ENCODE measurements at regions not wholly inside any gene's neighbourhood (a gene's known extent, or its start where the extent isn't known, plus 50 kb on each side); places are given as distances from the start of the nearest gene placed in this dataset.

DNA sequence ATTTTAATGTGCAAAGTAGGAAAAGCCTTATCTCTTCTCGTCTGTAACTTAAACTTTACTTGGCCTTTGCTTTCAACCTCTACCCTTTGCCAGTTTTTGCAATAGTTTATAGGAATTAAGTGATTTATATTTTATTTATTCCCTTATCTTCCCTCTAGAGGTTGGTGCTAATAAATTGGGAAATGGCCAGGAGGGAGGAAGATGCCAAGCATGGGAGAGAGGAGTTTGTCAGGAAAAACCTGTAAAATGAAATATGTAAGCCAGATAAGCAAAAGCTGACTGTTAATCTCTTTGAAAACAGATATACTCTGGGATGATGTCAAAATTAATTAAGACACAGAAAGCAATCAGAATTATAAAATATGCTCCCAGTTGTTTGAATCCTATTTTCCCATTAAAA lies 484.5 kb downstream of the NR2F1-AS1 start:
- DNase-seq, result no peak

DNA sequence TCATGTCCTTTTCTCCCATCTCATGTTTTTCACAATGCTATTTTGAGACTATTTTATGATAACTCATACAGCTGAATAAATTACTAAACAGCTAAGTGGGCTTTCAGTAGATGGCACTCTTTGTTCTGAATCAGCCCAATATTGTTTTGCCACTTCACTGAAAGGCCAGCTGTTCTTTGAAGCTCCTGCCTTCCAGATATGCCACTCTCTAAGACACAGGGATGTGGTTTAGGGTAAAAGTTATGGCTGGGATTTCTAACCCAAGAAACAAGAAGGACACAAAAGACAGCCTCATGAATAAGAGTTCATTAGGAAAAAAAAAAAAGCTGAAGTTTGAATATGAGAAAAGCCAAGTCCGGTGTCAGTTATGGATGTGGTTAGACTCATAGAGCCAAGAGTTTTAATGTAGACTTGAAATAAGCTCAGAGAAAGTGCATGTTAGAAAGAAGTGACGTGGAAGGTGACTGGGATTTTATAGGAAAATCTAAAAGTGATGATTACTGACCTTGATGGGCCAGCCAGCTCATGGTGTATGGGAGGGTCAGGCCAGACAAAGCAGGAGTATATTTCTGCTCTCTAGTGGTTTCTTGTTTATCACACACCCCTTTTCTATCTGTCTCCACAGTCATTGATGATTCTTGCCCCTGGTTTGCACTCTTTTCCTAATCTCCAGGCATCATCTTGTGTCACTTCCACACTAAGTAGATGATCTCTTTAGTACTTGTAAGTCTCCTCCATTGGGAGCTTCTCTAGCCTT lies 488.5 kb downstream of the NR2F1-AS1 start:
- DNase-seq, result no peak

DNA sequence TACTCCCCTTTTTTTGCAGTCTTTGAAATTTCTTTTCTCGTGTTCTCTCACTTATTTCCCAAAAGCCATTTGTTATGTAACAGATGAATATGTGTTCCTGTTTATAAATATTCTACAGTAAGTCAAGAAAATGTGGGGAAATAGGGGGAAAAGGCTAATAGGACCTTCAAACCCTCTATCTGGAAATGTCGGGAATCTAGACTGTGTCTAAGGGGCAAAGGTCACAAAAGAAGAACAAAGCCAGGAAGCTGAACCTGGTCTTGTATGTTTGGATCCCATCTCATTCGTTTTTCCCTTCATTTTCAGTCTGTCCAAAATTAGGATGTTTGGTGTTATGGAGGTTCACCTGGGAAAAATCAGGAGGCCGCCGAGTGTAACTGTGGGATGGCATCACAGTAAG lies 490.3 kb downstream of the NR2F1-AS1 start:
- no peak for DNase-seq

DNA sequence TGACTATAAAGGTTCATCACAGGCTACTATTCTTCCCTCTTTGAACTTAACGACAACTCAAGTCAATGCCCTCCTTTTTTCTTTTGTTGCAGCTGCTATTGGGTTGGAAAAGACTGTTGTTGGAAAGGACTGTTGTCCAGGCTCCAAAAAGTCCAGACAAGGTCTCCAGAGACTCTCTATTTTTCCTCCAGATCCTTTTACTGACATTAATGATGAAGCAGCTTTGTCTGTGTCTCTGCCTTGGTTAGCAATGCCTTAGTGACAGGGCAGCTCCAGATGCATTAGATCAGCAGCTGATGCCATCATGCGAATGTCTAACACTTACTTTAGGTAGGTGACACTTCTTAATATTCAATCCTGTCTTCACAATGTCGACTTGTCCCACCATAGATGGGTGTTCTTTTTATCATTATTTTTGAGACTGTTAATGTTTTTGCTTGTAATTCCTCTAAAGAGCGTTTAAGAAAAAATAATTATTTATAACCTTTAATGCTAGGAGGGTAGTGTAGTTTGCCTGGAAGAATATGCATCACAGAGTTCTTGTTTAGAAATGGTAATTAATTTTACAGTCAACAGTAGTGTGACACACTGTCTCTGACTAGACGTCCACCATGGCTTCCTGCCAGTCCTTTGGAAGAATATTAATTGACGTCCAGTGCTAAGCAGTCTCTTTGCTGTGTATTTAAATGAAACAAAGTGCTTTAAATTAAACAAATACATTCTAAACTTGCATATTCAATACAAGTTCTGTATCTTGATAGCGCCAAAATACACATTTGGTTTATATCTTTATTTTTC lies 492.2 kb downstream of the NR2F1-AS1 start:
- DNase-seq, result no peak

DNA sequence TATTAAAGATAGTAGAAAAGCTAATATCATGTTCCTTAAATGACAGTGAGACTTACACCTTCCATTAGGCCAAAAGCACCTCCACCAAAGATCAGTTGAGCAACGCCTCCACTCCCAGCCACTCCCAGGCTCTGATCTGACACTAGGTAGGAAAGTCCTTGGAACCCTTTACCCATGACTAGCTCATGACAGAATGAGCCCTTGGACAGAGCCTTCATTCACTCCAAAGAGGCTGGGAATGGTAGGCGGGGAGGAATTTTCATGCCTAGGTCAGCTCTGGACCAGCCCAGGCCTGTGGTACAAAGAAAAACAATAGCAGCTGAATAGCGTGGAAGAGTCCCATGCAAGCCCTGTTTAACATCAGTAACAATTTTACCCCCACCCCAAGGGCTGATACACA lies 493.7 kb downstream of the NR2F1-AS1 start:
- DNase-seq, result no peak

DNA sequence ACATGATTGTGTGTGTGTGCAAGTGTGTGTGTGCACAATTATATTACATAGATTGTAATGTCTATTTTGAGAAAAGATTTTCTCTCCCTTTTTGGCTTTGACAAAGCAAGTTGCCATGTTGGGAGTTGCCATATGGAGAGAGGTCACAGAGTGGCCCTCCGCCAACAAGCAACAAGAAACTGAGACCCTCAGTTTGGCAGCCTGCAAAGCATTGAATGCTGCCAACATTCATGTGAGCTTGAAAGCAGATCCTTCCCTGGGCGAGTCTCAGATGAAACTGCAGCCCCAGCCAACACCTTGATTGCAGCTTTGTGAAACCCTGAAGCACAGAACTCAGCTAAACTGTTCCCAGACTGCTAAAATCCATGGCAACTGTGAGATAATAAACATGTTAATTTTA lies 498.0 kb downstream of the NR2F1-AS1 start:
- DNase-seq, result no peak

DNA sequence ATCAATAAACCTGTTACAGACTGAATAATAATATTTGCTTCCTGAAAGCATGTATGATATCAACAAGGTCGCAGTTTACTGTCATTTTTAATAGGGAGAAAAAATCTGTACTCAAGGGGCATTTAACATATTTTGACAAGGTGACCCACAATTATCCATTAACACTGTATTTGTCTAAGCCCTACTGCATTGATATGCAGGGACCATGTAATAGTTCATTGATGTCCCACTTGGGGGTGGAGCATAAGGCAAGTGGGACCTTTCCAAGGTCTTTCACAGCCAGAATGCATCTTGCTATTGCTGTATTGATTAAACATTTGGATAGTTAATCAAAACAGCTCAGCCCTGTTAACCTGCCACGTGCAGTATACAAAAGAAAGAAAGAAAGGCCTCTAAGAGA lies 502.0 kb downstream of the NR2F1-AS1 start:
- no peak for DNase-seq

DNA sequence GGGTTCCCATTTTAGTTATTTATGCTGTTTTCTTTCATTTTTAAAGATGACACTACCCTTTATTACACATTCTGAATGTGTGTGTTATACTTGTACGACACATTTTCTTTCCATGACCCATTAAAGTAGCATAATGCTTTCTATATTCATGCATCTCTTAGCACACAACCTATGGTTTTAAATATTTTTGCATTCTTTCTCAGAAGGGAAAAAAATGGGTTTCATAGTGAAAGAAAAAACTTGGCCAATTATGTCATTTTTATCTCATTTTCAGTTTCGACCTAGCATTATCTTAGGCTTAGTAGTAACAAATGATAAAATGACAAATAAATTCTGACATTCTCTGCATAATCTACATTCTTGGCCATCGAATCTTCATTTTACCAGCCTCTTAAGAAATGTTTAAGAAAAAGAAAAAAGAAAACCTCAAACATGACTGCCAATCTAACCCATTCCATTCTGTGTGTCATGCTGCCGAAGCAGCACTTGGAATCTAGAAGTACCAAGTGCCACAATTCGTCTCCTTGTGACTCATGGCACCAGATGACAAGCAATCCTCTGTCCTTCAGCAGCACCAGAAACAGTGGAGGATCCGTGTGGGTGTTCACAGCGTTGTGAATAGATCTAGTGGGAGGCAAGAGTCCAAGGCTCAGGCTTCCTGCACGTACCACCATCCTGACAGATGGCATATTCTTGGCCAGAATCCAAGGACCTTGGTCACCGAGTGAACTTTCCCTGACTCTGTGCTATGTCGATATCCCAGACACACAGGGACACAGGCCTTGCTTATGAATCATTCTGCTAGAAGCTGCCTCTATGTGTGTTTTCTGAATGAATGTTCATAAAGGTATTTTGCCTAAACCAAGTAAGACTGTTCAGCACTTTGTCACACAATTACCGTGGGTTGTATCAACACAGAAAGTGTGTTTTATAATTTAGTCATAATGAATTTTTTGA lies 502.7 kb downstream of the NR2F1-AS1 start:
- DNase-seq, result no peak

DNA sequence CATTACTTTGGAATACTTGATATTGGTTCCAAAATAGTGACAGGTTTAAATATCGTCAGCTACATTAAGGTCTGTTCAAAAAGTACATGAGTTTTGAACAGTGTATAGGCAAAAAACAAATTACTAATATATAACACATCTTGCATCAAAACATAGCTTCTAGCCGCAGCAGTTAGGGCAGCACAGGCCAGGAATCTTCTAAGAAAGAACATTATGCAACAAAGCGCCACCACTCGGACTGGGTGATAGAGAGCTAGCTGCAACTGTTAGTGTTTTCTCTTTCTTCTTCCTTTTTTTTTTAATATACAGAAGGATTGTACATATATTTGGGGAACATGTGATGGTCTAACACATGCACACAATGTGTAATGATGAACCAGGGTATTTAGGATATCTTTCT lies 504.5 kb downstream of the NR2F1-AS1 start:
- DNase-seq, result no peak

DNA sequence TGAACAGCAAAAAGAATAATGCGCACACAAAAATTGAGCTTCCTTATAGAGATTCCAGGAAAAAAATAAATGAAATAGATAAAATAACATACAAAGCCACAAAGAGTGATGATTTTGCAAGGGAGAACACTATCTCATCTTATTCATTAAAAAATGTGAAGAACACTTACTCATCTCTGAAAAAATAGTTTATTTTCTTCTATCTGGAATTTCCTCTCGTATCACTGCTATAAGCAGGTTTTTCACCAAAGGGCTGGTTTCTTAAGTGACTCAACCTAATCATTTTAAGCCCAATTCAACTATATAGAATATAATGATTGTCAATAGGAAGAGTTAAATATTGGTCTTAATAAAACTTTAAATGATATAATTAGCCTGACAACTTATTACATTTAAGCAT lies 504.9 kb downstream of the NR2F1-AS1 start:
- no peak for DNase-seq

DNA sequence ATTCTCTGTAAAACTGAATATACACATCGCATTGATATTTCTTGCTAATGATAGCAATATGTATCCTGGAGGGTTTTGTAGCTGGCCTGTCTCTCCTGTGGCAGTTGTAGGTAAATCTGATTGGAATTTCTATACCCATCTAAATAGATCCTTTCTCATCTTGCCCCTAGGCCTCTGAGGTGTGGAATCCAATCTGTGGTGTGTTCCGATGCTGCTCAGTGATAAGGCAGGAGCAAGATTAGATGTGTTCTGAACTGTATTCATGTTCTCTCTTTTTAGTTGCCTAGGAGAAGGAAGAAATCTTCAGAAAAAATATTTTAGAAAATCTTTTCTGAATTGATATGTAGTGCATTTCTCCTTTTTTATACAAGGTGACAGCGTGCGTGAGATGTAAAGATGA lies 507.5 kb downstream of the NR2F1-AS1 start:
- DNase-seq, result no peak

DNA sequence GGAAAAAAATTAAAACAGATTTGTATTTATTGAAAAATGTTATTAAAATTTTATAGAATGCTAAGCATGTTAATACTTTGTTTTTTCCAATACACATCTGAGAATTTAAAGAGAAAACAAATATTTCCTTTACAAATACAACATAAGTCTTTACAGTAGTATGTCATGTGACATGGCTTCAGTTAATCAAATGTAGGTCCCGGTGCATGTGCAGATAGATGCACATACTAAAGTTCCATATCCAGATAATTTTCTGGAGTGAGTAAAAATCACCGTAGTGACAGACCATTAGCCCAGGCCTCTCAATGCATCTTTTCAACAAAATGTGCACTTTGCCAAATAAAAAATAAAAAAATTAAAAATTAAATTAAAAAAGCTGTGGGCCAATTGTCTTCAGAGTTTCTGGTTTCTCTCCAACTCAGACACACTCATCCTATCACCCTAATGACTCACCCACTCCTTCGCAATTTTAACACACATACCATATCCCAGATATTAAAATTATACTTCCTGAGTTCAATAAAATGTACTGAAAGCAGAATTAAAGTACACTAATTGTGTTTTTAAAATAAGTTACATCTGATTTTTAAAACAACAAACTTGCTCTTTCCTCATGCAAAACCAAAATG lies 508.1 kb downstream of the NR2F1-AS1 start:
- DNase-seq, result no peak

DNA sequence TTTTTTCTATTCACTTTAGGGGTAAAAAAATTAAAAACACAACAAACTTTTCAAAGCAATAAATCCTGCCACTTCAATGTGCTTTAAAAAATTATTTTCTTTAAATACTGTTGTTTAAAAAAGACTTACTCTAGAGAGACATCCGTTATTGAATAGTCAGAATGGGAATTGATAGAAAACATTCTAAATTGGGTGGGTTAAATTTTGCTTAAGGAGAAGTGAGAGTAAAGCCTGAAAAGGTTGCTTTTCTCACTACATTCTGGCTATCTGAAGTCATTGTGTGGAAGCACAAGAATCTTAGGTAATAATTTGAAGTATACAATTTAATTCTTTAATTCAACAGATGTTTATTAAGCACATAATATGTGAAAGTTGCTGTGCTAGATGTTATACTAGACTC lies 509.3 kb downstream of the NR2F1-AS1 start:
- no peak for DNase-seq

DNA sequence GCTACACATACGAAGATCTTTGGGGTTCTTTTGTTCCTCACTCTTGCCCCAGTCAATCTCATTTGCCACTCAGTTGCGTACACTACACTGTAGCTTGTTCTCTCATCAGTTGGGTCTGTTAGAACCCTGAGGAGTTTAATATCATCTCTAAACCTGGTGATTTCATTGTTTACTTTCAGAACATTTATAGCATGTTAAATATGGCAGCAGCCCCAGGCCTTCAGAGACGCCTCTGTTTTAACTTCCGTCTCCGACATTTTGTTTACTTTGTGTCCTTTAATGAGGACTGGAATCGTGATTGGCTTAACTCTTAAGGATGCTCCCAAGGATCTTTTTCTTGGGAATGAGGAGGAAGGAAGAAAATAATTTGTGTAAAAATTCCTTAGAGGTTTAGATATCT lies 510.1 kb downstream of the NR2F1-AS1 start:
- DNase-seq, result peak; percentile 72

DNA sequence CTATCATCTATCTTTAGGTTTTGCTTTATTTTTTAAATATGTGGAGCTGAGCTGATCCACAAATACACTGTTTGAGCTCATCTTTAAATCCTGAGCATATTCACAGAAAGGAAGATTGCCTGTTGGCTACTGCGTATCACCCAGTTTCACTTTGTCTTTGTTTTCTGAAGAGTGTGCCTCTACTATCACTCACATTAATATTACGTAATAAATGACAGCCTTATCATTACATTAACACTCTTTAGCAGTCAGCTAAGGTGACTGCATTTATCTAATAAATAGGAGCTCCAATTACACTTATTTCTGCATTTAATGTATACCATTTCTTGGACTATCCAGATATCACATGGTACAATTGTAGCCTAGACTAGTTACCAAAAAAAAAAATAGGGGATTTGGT lies 511.7 kb downstream of the NR2F1-AS1 start:
- DNase-seq, result no peak

DNA sequence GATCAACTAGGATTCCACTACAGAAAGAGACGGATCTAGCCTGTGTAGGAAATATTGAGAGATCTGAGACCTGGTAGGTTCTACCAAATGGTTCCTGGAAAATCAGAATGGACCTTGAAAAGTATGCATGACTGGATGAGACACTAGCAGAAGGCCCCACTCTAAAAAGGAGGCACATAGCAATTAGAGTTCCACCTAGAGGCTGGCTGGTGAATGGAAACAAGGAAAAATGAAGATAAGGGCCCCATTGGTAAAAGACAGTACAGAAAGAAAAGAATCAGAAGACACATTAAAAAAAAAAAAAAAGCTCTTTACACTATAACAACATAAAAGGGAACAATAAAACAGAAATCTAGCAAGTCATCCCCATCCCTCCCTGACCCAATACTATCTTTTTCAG lies 518.5 kb downstream of the NR2F1-AS1 start:
- DNase-seq, result no peak

DNA sequence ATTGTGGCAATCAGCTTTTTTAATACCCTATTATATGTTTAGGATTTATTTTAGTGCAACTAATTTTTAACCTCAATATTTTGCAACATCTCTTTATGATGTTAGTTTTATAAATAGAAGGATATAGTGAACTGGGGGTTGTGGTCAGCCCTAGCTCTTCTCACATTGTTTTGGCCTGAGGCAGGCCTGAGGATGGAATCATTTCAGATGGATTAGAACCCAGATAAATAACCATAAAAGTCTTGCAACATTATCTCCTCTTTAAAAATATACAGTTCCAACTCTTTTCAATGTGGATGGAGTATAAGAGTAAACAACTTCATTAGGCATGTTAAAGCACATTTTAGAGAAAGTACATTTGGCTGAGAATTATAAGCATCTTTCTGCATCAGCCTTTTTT lies 522.7 kb downstream of the NR2F1-AS1 start:
- DNase-seq, result no peak

DNA sequence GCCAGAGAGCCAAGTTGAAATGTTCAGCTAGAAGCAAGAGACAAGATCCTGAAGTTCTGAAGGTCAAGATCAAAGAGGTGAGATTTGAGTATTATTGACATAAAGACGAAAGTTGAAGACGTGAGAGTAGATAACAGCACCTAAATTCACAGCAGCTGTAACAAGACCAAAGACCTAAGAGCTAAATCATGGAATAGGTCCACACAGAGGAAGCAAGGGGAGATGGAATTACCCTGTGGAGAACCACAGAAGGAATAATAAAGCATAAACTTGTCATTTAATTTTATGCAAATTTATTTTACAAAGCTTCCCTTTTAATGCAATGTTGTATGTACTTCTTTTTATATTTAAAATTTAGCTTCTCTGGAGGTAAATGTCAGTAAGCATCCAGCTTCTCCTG lies 523.7 kb downstream of the NR2F1-AS1 start:
- no peak for DNase-seq

DNA sequence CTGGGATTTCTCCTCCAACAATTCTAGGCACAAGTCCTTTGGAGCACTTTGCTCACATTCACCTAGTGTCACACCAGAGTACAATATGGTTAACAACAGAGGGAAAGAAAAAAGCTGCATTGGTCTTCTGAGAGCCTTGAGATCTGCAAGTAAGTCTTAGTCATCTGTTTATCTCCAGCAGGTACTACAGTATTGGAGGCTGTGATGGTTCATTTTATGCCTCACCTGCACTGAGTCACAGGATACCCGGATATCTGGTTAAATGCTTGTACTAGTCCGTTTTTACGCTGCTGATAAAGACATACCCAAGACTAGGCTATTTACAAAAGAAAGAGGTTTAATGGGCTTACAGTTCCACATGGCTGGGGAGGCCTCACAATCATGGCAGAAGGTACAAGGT lies 525.0 kb downstream of the NR2F1-AS1 start:
- no peak for DNase-seq

DNA sequence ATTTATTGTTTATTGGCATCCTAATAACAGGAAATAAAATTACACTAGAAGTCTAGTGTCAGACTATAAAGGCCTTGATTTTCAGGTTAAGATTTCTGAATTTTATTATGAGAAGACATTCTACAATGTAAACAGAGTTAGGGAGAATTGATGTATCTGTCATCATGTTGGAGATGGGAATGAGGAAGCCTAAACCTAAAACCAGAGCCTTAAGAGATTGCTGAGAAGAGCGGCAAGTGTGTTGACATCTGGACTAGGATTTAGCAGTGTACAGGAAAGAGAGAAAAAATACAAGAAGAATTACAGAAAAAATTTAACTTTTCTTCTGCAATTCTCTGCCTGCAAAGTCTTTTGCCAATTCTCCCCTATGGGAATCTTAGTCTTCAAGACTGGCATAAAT lies 525.5 kb downstream of the NR2F1-AS1 start:
- DNase-seq, result no peak

DNA sequence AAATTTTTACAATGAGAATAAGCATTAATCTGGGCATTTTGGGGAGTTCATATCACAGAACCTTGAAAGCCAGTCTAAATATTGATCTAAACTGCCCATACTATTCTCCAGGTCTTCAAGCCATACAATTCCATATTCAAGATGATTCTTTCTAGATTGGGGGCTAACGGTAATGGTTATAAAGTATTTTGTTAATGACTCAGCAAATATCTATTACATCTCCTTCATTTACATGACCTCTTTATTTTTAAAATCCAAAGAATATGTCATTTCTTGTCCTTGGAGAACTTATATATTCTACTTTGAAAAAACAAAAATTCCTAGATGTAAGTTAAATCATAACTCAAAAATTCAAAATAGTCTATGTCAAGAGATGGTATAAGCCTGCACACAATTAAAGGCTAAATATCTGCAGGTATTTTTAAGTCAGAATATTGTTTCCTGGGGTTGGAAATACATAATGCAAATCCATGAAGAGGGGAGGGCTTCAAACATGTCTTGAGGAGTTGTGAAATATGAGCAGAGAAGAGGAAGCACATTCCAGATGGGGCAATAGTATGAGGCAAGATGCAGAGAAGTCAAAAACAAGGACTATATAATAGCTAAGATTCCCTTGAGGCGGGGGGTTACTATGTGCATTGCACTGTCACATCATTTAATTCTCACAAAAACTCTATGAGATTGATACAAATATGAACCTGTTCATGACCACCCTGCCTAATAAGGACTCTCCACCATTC lies 526.4 kb downstream of the NR2F1-AS1 start:
- no peak for DNase-seq

DNA sequence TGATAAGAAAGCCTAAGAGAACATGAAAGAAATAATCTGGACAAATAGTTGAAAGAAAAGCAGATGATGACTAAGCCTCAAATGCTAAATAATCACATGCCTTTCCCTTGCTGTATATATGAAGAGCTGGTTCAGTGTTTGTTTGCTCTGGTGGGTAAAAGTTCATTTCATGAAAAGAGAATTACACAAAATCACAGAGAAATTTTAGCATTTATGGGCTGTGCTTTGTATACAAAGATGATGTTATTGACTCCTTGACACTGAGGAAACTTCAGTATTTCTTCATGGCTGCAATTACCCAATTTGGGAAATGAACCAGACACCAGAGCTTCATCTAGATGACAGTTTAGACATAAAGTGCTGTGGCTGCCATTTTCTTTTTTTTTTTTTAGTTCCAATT lies 527.2 kb downstream of the NR2F1-AS1 start:
- DNase-seq, result no peak

All from DMS153 (cell line).